ENCODE measurements at regions not wholly inside any gene's neighbourhood (a gene's known extent, or its start where the extent isn't known, plus 50 kb on each side); places are given as distances from the start of the nearest gene placed in this dataset.
A peak's percentile ranks its signal among the peaks of the same experiment; 100 is the strongest.
"Not testable (repeated sequence)": the region's sequence is repeated elsewhere in the genome, so short reads cannot be mapped to it uniquely, and the experiment has no call there.

DNA sequence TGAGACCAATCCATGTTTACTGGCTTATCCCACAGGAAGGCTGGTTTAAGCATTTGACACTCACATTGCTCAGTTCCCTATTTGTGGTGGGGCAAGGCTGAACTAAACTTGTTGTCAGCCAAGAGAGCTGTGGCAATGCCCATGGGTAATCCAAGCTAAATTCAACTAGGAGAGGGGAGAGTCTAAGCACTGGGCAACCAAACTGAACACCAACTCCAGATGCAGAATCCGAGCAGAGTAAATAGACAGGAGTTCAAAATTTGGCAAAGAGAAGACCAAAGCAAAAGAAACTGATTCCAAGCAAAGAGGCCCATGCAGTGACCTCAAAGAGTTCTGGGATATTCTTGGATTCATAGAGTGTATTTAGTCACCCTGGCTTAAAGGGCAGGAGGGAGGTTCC lies 106.5 kb upstream of the NT5E start:
- DNase-seq (no peak), ATAC-seq (no peak), FAIRE-seq (no peak)
- Histone ChIP-seq H3K9me3 (no peaks in the 10 kb centered on the region), H3K27ac (no peak overlapping the region), H3K4me1 (no peaks in the 10 kb centered on the region), H3K36me3 (no peaks in the 10 kb centered on the region), H3K27me3 (no peaks in the 10 kb centered on the region), H3K4me3 (no peak overlapping the region)
- intact Hi-C loops (cut with DNase I): no loop called here
- WGBS, 2 donors: 72 to 81% methylated on average over 1 of the region's 1 CpG
- TF ChIP-seq, protein P1, sequence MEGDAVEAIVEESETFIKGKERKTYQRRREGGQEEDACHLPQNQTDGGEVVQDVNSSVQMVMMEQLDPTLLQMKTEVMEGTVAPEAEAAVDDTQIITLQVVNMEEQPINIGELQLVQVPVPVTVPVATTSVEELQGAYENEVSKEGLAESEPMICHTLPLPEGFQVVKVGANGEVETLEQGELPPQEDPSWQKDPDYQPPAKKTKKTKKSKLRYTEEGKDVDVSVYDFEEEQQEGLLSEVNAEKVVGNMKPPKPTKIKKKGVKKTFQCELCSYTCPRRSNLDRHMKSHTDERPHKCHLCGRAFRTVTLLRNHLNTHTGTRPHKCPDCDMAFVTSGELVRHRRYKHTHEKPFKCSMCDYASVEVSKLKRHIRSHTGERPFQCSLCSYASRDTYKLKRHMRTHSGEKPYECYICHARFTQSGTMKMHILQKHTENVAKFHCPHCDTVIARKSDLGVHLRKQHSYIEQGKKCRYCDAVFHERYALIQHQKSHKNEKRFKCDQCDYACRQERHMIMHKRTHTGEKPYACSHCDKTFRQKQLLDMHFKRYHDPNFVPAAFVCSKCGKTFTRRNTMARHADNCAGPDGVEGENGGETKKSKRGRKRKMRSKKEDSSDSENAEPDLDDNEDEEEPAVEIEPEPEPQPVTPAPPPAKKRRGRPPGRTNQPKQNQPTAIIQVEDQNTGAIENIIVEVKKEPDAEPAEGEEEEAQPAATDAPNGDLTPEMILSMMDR (IDR thresholded peaks at IDR 0.05): no peak

DNA sequence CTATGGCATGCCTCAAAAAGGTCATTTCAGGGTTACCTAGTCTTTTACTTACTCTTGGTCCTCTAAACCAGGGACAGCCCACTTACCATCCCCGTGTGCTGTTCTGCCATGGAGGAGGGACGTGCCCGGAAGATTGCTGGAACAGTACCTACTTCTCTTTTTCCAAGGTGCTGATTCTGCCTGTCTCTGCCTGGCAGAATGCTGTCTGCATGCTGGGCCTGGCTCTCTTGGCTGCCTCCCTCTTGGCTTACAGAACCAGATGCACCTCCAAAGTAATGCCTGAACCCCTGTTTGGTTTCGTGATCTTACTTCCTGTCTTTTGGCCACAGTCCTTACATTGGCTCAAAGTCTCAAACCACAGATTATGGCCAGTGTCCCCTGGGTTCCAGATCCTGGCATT lies 120.7 kb upstream of the NT5E start:
- Histone ChIP-seq H3K27ac (no peak overlapping the region), H3K9me3 (no peaks in the 10 kb centered on the region), H3K27me3 (no peaks in the 10 kb centered on the region), H3K4me1 (no peaks in the 10 kb centered on the region), H3K4me3 (no peak overlapping the region), H3K36me3 (no peaks in the 10 kb centered on the region)
- intact Hi-C loops (cut with DNase I): no loop called here
- TF ChIP-seq, protein P1 (IDR thresholded peaks at IDR 0.05): no peak
- no peak for DNase-seq
- WGBS, 2 donors: 67 to 81% methylated on average over 4 of the region's 4 CpGs
- ATAC-seq: no peak
- no peak for FAIRE-seq

DNA sequence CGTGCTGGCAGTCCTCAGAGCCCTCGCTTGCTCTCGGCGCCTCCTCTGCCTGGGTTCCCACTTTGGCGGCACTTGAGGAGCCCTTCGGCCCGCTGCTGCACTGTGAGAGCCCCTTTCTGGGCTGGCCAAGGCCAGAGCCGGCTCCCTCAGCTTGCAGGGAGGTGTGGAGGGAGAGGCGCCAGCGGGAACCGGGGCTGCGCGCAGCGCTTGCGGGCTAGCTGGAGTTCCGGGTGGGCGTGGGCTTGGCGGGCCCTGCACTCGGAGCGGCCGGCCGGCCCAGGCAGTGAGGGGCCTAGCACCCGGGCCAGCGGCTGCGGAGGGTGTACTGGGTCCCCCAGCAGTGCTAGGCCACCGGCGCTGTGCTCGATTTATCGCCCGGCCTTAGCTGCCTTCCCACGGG lies 124.1 kb upstream of the NT5E start:
- H3K4me3 ChIP-seq; H3K27ac ChIP-seq; H3K4me1 ChIP-seq; intact Hi-C loops (cut with DNase I); H3K36me3 ChIP-seq; DNase-seq; ATAC-seq; H3K9me3 ChIP-seq; H3K27me3 ChIP-seq; FAIRE-seq: not testable (repeated sequence)
- WGBS, 2 donors: 87 to 90% methylated on average over 14 to 31 of the region's 31 CpGs

DNA sequence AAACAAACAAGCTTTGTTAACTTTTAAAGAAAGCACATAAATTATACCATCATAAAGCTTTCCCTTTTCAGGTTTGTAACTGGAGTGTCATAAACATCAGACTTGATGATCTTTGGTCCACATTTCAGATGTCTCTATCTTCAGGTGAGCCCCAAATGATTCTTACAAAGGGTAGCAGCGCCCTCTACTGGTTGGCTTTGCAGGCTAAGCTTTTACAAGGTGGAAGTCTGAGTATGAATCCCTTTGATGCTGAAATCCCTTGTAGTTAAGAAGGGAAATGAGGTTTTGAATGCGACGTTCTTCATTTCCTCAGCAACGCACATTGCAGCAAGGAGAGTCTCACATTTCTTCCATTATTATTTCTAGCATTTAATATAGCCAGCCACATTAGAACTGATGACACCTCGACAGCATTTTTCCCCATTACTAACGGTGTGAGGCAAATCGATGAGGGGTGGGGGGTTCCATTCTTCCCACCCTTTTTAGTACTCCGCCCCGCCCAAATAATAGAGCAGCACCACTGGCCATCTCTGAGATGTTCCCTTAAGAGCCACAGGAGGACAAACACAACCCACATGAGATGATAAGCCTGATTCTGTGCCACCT lies 126.3 kb upstream of the NT5E start:
- peak in 5 of 6 donors; percentile 16 to 80 (median 54) for DNase-seq
- no peaks in the 10 kb centered on the region for H3K9me3 ChIP-seq
- H3K4me1 ChIP-seq: no peaks in the 10 kb centered on the region
- H3K36me3 ChIP-seq: no peaks in the 10 kb centered on the region
- TF ChIP-seq, protein P1 (IDR thresholded peaks at IDR 0.05): peak; percentile 52 to 75 (median 63)
- 20 to 28% methylated on average over 9 of the region's 9 CpGs for WGBS, 2 donors
- ATAC-seq: peak in 3 of 4 donors; percentile 67 to 71 (median 70)
- H3K27me3 ChIP-seq: no peaks in the 10 kb centered on the region
- intact Hi-C loops (cut with DNase I): no loop called here
- H3K27ac ChIP-seq: no peak overlapping the region
- no peak for FAIRE-seq
- no peak overlapping the region for H3K4me3 ChIP-seq

DNA sequence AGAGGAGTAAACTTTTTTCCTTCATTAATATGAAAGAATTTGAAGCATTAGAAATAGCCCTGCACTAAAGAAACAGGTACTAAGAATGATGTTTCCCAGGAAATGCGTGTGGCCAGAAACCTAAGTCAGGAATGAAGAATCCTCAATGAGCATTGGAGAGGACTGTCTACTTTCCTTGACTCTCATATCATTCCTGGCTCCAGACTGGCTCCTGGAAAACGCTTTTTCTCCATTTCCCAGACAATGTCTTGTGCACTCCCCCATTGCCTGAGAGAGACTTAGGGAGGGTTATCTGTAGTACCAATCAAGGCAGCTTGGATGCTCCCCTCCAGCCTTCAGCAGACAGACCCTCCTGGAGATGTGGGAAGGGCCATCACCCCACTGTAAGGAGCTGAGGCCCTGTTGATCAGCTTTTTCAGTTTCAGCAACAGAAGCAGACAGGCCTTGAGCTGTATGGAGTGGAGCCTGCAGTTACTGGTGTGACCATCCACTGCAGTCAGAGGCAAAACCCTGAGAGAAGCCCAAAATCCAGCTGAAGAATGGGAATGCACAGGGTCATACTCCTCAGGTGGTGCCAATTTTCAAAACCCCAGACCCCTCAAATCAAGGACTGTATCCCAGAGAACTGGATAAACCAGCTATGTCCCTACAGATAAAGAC lies 127.3 kb upstream of the NT5E start:
- Histone ChIP-seq H3K36me3 (no peaks in the 10 kb centered on the region), H3K27me3 (no peaks in the 10 kb centered on the region), H3K27ac (no peak overlapping the region), H3K4me1 (no peaks in the 10 kb centered on the region), H3K4me3 (no peak overlapping the region), H3K9me3 (no peaks in the 10 kb centered on the region)
- ATAC-seq (no peak), FAIRE-seq (no peak), DNase-seq (no peak)
- TF ChIP-seq, protein P1 (IDR thresholded peaks at IDR 0.05): no peak
- 18 to 23% methylated on average over 2 of the region's 2 CpGs for WGBS, 2 donors
- intact Hi-C loops (cut with DNase I): no loop called here
